ENCODE measurements at regions not wholly inside any gene's neighbourhood (a gene's known extent, or its start where the extent isn't known, plus 50 kb on each side); places are given as distances from the start of the nearest gene placed in this dataset.
"Not testable (repeated sequence)": the region's sequence is repeated elsewhere in the genome, so short reads cannot be mapped to it uniquely, and the experiment has no call there.

GRCh38 chr1:229913489-229913888 is 153.5 kb upstream of the GALNT2 start:
- H3K4me1 ChIP-seq: no peaks in the 10 kb centered on the region
- H3K27ac ChIP-seq: no peak overlapping the region
- H3K36me3 ChIP-seq: no peaks in the 10 kb centered on the region
- DNase-seq: no peak
- intact Hi-C loops (cut with DNase I; ENCODE audit: low total_unique reads): no loop called here
- no peaks in the 10 kb centered on the region for H3K9me3 ChIP-seq
- H3K4me3 ChIP-seq: no peak overlapping the region
- TF ChIP-seq POLR2A (IDR thresholded peaks at IDR 0.05): no peak
- no peak for TF ChIP-seq CTCF (IDR thresholded peaks at IDR 0.05)
- no peaks in the 10 kb centered on the region for H3K27me3 ChIP-seq

GRCh38 chr1:229919488-229919887 is 147.6 kb upstream of the GALNT2 start:
- H3K27me3 ChIP-seq; H3K36me3 ChIP-seq; H3K9me3 ChIP-seq; H3K4me3 ChIP-seq; intact Hi-C loops (cut with DNase I; ENCODE audit: low total_unique reads); H3K27ac ChIP-seq; DNase-seq; H3K4me1 ChIP-seq: not testable (repeated sequence)

GRCh38 chr1:229920683-229921082 is 146.4 kb upstream of the GALNT2 start:
- Histone ChIP-seq H3K27ac (no peak overlapping the region), H3K36me3 (no peaks in the 10 kb centered on the region), H3K4me1 (no peaks in the 10 kb centered on the region), H3K9me3 (no peaks in the 10 kb centered on the region), H3K4me3 (no peak overlapping the region), H3K27me3 (no peaks in the 10 kb centered on the region)
- no peak for TF ChIP-seq CTCF (IDR thresholded peaks at IDR 0.05)
- TF ChIP-seq POLR2A (IDR thresholded peaks at IDR 0.05): no peak
- intact Hi-C loops (cut with DNase I; ENCODE audit: low total_unique reads): no loop called here
- DNase-seq: no peak

GRCh38 chr1:229922249-229922648 is 144.8 kb upstream of the GALNT2 start:
- H3K4me1 ChIP-seq: no peaks in the 10 kb centered on the region
- no peaks in the 10 kb centered on the region for H3K27me3 ChIP-seq
- no peak for TF ChIP-seq POLR2A (IDR thresholded peaks at IDR 0.05)
- TF ChIP-seq CTCF (IDR thresholded peaks at IDR 0.05): no peak
- no peak overlapping the region for H3K4me3 ChIP-seq
- H3K27ac ChIP-seq: no peak overlapping the region
- intact Hi-C loops (cut with DNase I; ENCODE audit: low total_unique reads): no loop called here
- no peaks in the 10 kb centered on the region for H3K9me3 ChIP-seq
- no peak for DNase-seq
- H3K36me3 ChIP-seq: no peaks in the 10 kb centered on the region

- H3K4me1 ChIP-seq: no peaks in the 10 kb centered on the region
- DNase-seq: no peak
- no peak overlapping the region for H3K4me3 ChIP-seq
- H3K36me3 ChIP-seq: no peaks in the 10 kb centered on the region
- TF ChIP-seq CTCF (IDR thresholded peaks at IDR 0.05) (no peak), POLR2A (IDR thresholded peaks at IDR 0.05) (no peak)
- H3K9me3 ChIP-seq: no peaks in the 10 kb centered on the region
- no peak overlapping the region for H3K27ac ChIP-seq
- no peaks in the 10 kb centered on the region for H3K27me3 ChIP-seq
- intact Hi-C loops (cut with DNase I; ENCODE audit: low total_unique reads): no loop called here
These were observed 142.4 kb upstream of the GALNT2 start for GRCh38 chr1:229924639-229925038.

GRCh38 chr1:229928767-229929166 is 138.3 kb upstream of the GALNT2 start:
- no peak for DNase-seq
- intact Hi-C loops (cut with DNase I; ENCODE audit: low total_unique reads): no loop called here

GRCh38 chr1:229931751-229932150 is 135.3 kb upstream of the GALNT2 start:
- H3K27ac ChIP-seq; H3K36me3 ChIP-seq; H3K4me3 ChIP-seq; H3K27me3 ChIP-seq; H3K9me3 ChIP-seq; DNase-seq; intact Hi-C loops (cut with DNase I; ENCODE audit: low total_unique reads); H3K4me1 ChIP-seq: not testable (repeated sequence)

More at GRCh38 chr1:229928767-229929166, 138.3 kb upstream of the GALNT2 start:
- no peak overlapping the region for H3K27ac ChIP-seq
- TF ChIP-seq CTCF (IDR thresholded peaks at IDR 0.05) (no peak), POLR2A (IDR thresholded peaks at IDR 0.05) (no peak)
- no peaks in the 10 kb centered on the region for H3K9me3 ChIP-seq
- H3K27me3 ChIP-seq: no peaks in the 10 kb centered on the region
- no peak overlapping the region for H3K4me3 ChIP-seq
- no peaks in the 10 kb centered on the region for H3K36me3 ChIP-seq
- no peaks in the 10 kb centered on the region for H3K4me1 ChIP-seq

- DNase-seq; H3K27me3 ChIP-seq; H3K27ac ChIP-seq; H3K4me3 ChIP-seq; H3K36me3 ChIP-seq; intact Hi-C loops (cut with DNase I; ENCODE audit: low total_unique reads); H3K9me3 ChIP-seq; H3K4me1 ChIP-seq: not testable (repeated sequence)
These were observed 131.9 kb upstream of the GALNT2 start for GRCh38 chr1:229935157-229935556.

Measured in uterus (tissue), 3 donors.